IMR-90 (cell line): ENCODE measurements at regions not wholly inside any gene's neighbourhood (a gene's known extent, or its start where the extent isn't known, plus 50 kb on each side); places are given as distances from the start of the nearest gene placed in this dataset.

Experiments used
- ATAC-seq: fragments of 200-7000 bp; cut with Tn5 transposase; 2 replicates; pipeline ENCODE4 v1.9.1; 2020; ENCODE audit warnings: low read depth, mild to moderate bottlenecking, moderate library complexity
- BruUV-seq: library from RNA; stranded (reverse); fragments of 400-500 nt; replicated peaks from 2 replicates; lab custom pipeline; 2021; lab: Mats Ljungman, UMichigan
- CTCF ChIA-PET: fragments of 300-600 bp; formaldehyde crosslinking; extraction: SDS; loops from one replicate; lab custom pipeline; 2021; ENCODE audit warnings: antibody characterized with exemption; lab: Yijun Ruan, JAX
- POLR2A ChIA-PET: fragments of 300-600 bp; sonication (Branson Sonifier 250); formaldehyde crosslinking; loops from one replicate; lab custom pipeline; 2022; ENCODE audit warnings: antibody characterized with exemption; ENCODE audit not compliant: unreplicated experiment; lab: Charles Lee
- DNase-seq: peaks from one replicate; pipeline ENCODE4 v3.0.0; 2013
- H2AFZ ChIP-seq: replicated peaks from 2 replicates; pipeline ENCODE3; 2013; ENCODE audit warnings: low read length, mild to moderate bottlenecking; ENCODE audit not compliant: poor library complexity
- H2AK5ac ChIP-seq: 2 replicates; pipeline ENCODE4 v1.6.1; 2013; ENCODE audit warnings: low read depth, low read length, inconsistent platforms
- H2AK9ac ChIP-seq: replicated peaks from 2 replicates; pipeline ENCODE3; 2013; ENCODE audit warnings: mild to moderate bottlenecking, low read depth, low read length, moderate library complexity; ENCODE audit not compliant: poor library complexity
- H2BK120ac ChIP-seq: 2 replicates; pipeline ENCODE4 v1.6.1; 2013; ENCODE audit warnings: low read depth, low read length, inconsistent platforms
- H2BK15ac ChIP-seq: 3 replicates; pipeline ENCODE4 v1.6.1; 2013; ENCODE audit warnings: low read depth, low read length, inconsistent platforms
- H2BK20ac ChIP-seq: 2 replicates; pipeline ENCODE4 v1.6.1; 2013; ENCODE audit warnings: low read depth, mild to moderate bottlenecking, inconsistent platforms, low read length, moderate library complexity
- H2BK5ac ChIP-seq: 2 replicates; pipeline ENCODE4 v1.6.1; 2013; ENCODE audit warnings: mild to moderate bottlenecking, low read depth, low read length, inconsistent platforms; ENCODE audit not compliant: poor library complexity, severe bottlenecking
- H3K14ac ChIP-seq: replicated peaks from 2 replicates; pipeline ENCODE4 v1.6.1; 2013; ENCODE audit warnings: low read depth, low read length, inconsistent platforms
- H3K18ac ChIP-seq: 2 replicates; pipeline ENCODE4 v1.6.1; 2013; ENCODE audit warnings: low read depth, low read length, control low read depth
- H3K23ac ChIP-seq: 2 replicates; pipeline ENCODE4 v1.6.1; 2013; ENCODE audit warnings: low read depth, low read length, inconsistent platforms
- H3K27ac ChIP-seq: 2 replicates; pipeline ENCODE4 v1.5.1; 2013; ENCODE audit warnings: mild to moderate bottlenecking, control low read depth, low read length; ENCODE audit not compliant: insufficient read depth
- H3K27me3 ChIP-seq: 2 replicates; pipeline ENCODE4 v1.6.1; 2013; ENCODE audit warnings: low read length; ENCODE audit not compliant: control insufficient read depth, insufficient read depth
- H3K36me3 ChIP-seq: 2 replicates; pipeline ENCODE4 v1.6.1; 2013; ENCODE audit warnings: low read length, mixed read lengths; ENCODE audit not compliant: control insufficient read depth, insufficient read depth
- H3K4ac ChIP-seq: 2 replicates; pipeline ENCODE4 v1.6.1; 2013; ENCODE audit warnings: low read depth, low read length, inconsistent platforms
- H3K4me1 ChIP-seq: 2 replicates; pipeline ENCODE4 v1.6.1; 2013; ENCODE audit warnings: low read length, mixed read lengths; ENCODE audit not compliant: control insufficient read depth, insufficient read depth
- H3K4me2 ChIP-seq: 2 replicates; pipeline ENCODE4 v1.6.1; 2013; ENCODE audit warnings: low read depth, mild to moderate bottlenecking, control low read depth, low read length, moderate library complexity
- H3K4me3 ChIP-seq: 2 replicates; pipeline ENCODE4 v1.5.1; 2013; ENCODE audit warnings: low read depth, mild to moderate bottlenecking, control low read depth, low read length, moderate library complexity; ENCODE audit not compliant: insufficient read depth
- H3K56ac ChIP-seq: 2 replicates; pipeline ENCODE4 v1.6.1; 2013; ENCODE audit warnings: low read length, inconsistent platforms; ENCODE audit not compliant: insufficient read depth; ENCODE audit errors: extremely low read depth
- H3K79me1 ChIP-seq, 2 experiments: 2 replicates each; pipeline ENCODE4 v1.6.1; 2013; ENCODE audit warnings: low read length in 2 of 2, inconsistent platforms in 1 of 2, low read depth in 1 of 2
- H3K9ac ChIP-seq: 2 replicates; pipeline ENCODE4 v1.6.1; 2013; ENCODE audit warnings: low read depth, low read length, control low read depth
- H3K9me1 ChIP-seq: 2 replicates; pipeline ENCODE4 v1.6.1; 2013; ENCODE audit warnings: low read length, inconsistent platforms; ENCODE audit not compliant: insufficient read depth
- H3K9me3 ChIP-seq: 2 replicates; pipeline ENCODE4 v1.6.1; 2013; ENCODE audit warnings: low read length; ENCODE audit not compliant: control insufficient read depth, insufficient read depth
- H4K20me1 ChIP-seq: 2 replicates; pipeline ENCODE4 v1.6.1; 2013; ENCODE audit warnings: low read length, inconsistent platforms; ENCODE audit not compliant: insufficient read depth
- H4K5ac ChIP-seq: 2 replicates; pipeline ENCODE4 v1.6.1; 2013; ENCODE audit warnings: mild to moderate bottlenecking, low read depth, low read length, control low read depth
- H4K8ac ChIP-seq, 2 experiments: 2 replicates each; pipeline ENCODE4 v1.6.1; 2013; ENCODE audit warnings: low read depth in 2 of 2, low read length in 2 of 2, control low read depth in 1 of 2, inconsistent platforms in 1 of 2
- H4K91ac ChIP-seq: 2 replicates; pipeline ENCODE4 v1.6.1; 2013; ENCODE audit warnings: low read depth, low read length, inconsistent platforms; ENCODE audit not compliant: insufficient read depth
- CEBPB ChIP-seq: IDR thresholded peaks from 2 replicates; pipeline ENCODE4 v1.6.1; 2012; ENCODE audit warnings: low read depth, low read length, improper control_type of control experiment
- CTCF ChIP-seq: conservative IDR thresholded peaks from 2 replicates; pipeline ENCODE4 v1.5.1; 2012; ENCODE audit warnings: mild to moderate bottlenecking, low read depth, low read length, improper control_type of control experiment
- FOS ChIP-seq: fragments of 150-350 bp; IDR thresholded peaks from 2 replicates; pipeline ENCODE4 v1.6.1; 2016; ENCODE audit warnings: low read depth, low read length
- NFE2L2 ChIP-seq: fragments of 150-350 bp; IDR thresholded peaks from 2 replicates; pipeline ENCODE4 v1.6.1; 2016; ENCODE audit warnings: low read depth, mild to moderate bottlenecking, low read length
- RAD21 ChIP-seq: IDR thresholded peaks from 2 replicates; pipeline ENCODE4 v1.6.1; 2012; ENCODE audit warnings: low read length, improper control_type of control experiment
- RCOR1 ChIP-seq: IDR thresholded peaks from 2 replicates; pipeline ENCODE4 v1.6.1; 2012; ENCODE audit warnings: mild to moderate bottlenecking, low read length, improper control_type of control experiment; ENCODE audit not compliant: insufficient replicate concordance
- RFX5 ChIP-seq: IDR thresholded peaks from 2 replicates; pipeline ENCODE4 v1.8.0; 2012; ENCODE audit warnings: low read depth, mild to moderate bottlenecking, low read length, moderate library complexity
- SMC3 ChIP-seq: fragments of 150-350 bp; IDR thresholded peaks from 2 replicates; pipeline ENCODE4 v1.6.1; 2016; ENCODE audit warnings: low read depth, mild to moderate bottlenecking, antibody characterized with exemption, low read length, moderate library complexity
- WGBS, 2 experiments: methylation state at CpG; one replicate each; pipeline versions ENCODE4 v1.1.5 to v1.1.7; 2013; ENCODE audit warnings: missing lambda C conversion rate in 2 of 2; ENCODE audit not compliant: insufficient read length in 1 of 2; ENCODE audit errors: extremely low coverage in 2 of 2; 5-methylcytosine and 5-hydroxymethylcytosine counted together
- dilution Hi-C: fragments of 300-500 bp; cut with HindIII; formaldehyde crosslinking; loops from one replicate; pipeline ENCODE4 v1.14.3; 2018; ENCODE audit warnings: low sequenced_read_pairs; ENCODE audit not compliant: unreplicated experiment
- in situ Hi-C: fragments of 300-500 bp; cut with MboI; formaldehyde crosslinking; loops from 3 replicates; pipeline ENCODE4 v1.14.3; 2019; ENCODE audit warnings: low sequenced_read_pairs, inconsistent platforms, mixed read lengths
- intact Hi-C: fragments of 100-400 bp; cut with micrococcal nuclease; formaldehyde crosslinking; loops from 2 replicates; pipeline ENCODE4 v1.10.0; 2022

GRCh38 chr3:70532806-70533205 is 220.4 kb upstream of the MDFIC2 start:
- dilution Hi-C loops (no loop called here), intact Hi-C loops (loop anchor here (2.0 to 5.0 kb wide), 2 partner anchors 772 to 1049 kb away; partner anchors contain the start of gene FOXP1), in situ Hi-C loops (no loop called here)
- Histone ChIP-seq H3K56ac (no peak overlapping the region), H4K8ac (no peak overlapping the region), H3K36me3 (no peaks in the 10 kb centered on the region), H2BK5ac (no peak overlapping the region), H3K4ac (no peak overlapping the region), H2BK20ac (no peak overlapping the region), H3K9ac (no peak overlapping the region), H3K9me3 (no peaks in the 10 kb centered on the region), H4K20me1 (no peaks in the 10 kb centered on the region), H2BK120ac (no peak overlapping the region), H4K91ac (no peak overlapping the region), H3K4me1 (no peaks in the 10 kb centered on the region), H2BK15ac (no peak overlapping the region), H4K5ac (no peak overlapping the region), H2AK5ac (no peak overlapping the region), H3K4me3 (no peak overlapping the region), H3K27me3 (peaks cover 29% of the 10 kb centered on the region), H3K23ac (no peak overlapping the region), H3K9me1 (no peaks in the 10 kb centered on the region), H3K4me2 (no peak overlapping the region), H3K18ac (no peak overlapping the region), H3K27ac (no peak overlapping the region), H2AFZ (no peak overlapping the region), H3K14ac (no peak overlapping the region), H3K79me1 (no peaks in the 10 kb centered on the region), H2AK9ac (no peak overlapping the region)
- BruUV-seq, result no TSS peak
- no CpG with 5 or more reads among the region's 2 CpGs for WGBS, 2 experiments
- POLR2A ChIA-PET, result no interaction called here
- DNase-seq, result no peak
- no peak for ATAC-seq
- CTCF ChIA-PET, result interaction anchor here (1.2 kb wide), 1 partner anchor 18 kb away, joined by 5 read pairs; no protein-coding TSS in a partner anchor
- TF ChIP-seq FOS (no peak), CEBPB (no peak), RFX5 (no peak), SMC3 (no peak), RAD21 (no peak), NFE2L2 (no peak), CTCF (no peak), RCOR1 (no peak)
